IMR-90 (cell line): ENCODE measurements at regions not wholly inside any gene's neighbourhood (a gene's known extent, or its start where the extent isn't known, plus 50 kb on each side); places are given as distances from the start of the nearest gene placed in this dataset.

Source experiments
- ATAC-seq: fragments of 200-7000 bp; cut with Tn5 transposase; 2 replicates; pipeline ENCODE4 v1.9.1; 2020; ENCODE audit warnings: low read depth, mild to moderate bottlenecking, moderate library complexity
- BruUV-seq: library from RNA; stranded (reverse); fragments of 400-500 nt; replicated peaks from 2 replicates; lab custom pipeline; 2021; lab: Mats Ljungman, UMichigan
- CTCF ChIA-PET: fragments of 300-600 bp; formaldehyde crosslinking; extraction: SDS; loops from one replicate; lab custom pipeline; 2021; ENCODE audit warnings: antibody characterized with exemption; lab: Yijun Ruan, JAX
- POLR2A ChIA-PET: fragments of 300-600 bp; sonication (Branson Sonifier 250); formaldehyde crosslinking; loops from one replicate; lab custom pipeline; 2022; ENCODE audit warnings: antibody characterized with exemption; ENCODE audit not compliant: unreplicated experiment; lab: Charles Lee
- DNase-seq: peaks from one replicate; pipeline ENCODE4 v3.0.0; 2013
- H2AFZ ChIP-seq: replicated peaks from 2 replicates; pipeline ENCODE3; 2013; ENCODE audit warnings: low read length, mild to moderate bottlenecking; ENCODE audit not compliant: poor library complexity
- H2AK5ac ChIP-seq: 2 replicates; pipeline ENCODE4 v1.6.1; 2013; ENCODE audit warnings: low read depth, low read length, inconsistent platforms
- H2AK9ac ChIP-seq: replicated peaks from 2 replicates; pipeline ENCODE3; 2013; ENCODE audit warnings: mild to moderate bottlenecking, low read depth, low read length, moderate library complexity; ENCODE audit not compliant: poor library complexity
- H2BK120ac ChIP-seq: 2 replicates; pipeline ENCODE4 v1.6.1; 2013; ENCODE audit warnings: low read depth, low read length, inconsistent platforms
- H2BK15ac ChIP-seq: 3 replicates; pipeline ENCODE4 v1.6.1; 2013; ENCODE audit warnings: low read depth, low read length, inconsistent platforms
- H2BK20ac ChIP-seq: 2 replicates; pipeline ENCODE4 v1.6.1; 2013; ENCODE audit warnings: low read depth, mild to moderate bottlenecking, inconsistent platforms, low read length, moderate library complexity
- H2BK5ac ChIP-seq: 2 replicates; pipeline ENCODE4 v1.6.1; 2013; ENCODE audit warnings: mild to moderate bottlenecking, low read depth, low read length, inconsistent platforms; ENCODE audit not compliant: poor library complexity, severe bottlenecking
- H3K14ac ChIP-seq: replicated peaks from 2 replicates; pipeline ENCODE4 v1.6.1; 2013; ENCODE audit warnings: low read depth, low read length, inconsistent platforms
- H3K18ac ChIP-seq: 2 replicates; pipeline ENCODE4 v1.6.1; 2013; ENCODE audit warnings: low read depth, low read length, control low read depth
- H3K23ac ChIP-seq: 2 replicates; pipeline ENCODE4 v1.6.1; 2013; ENCODE audit warnings: low read depth, low read length, inconsistent platforms
- H3K27ac ChIP-seq: 2 replicates; pipeline ENCODE4 v1.5.1; 2013; ENCODE audit warnings: mild to moderate bottlenecking, control low read depth, low read length; ENCODE audit not compliant: insufficient read depth
- H3K27me3 ChIP-seq: 2 replicates; pipeline ENCODE4 v1.6.1; 2013; ENCODE audit warnings: low read length; ENCODE audit not compliant: control insufficient read depth, insufficient read depth
- H3K36me3 ChIP-seq: 2 replicates; pipeline ENCODE4 v1.6.1; 2013; ENCODE audit warnings: low read length, mixed read lengths; ENCODE audit not compliant: control insufficient read depth, insufficient read depth
- H3K4ac ChIP-seq: 2 replicates; pipeline ENCODE4 v1.6.1; 2013; ENCODE audit warnings: low read depth, low read length, inconsistent platforms
- H3K4me1 ChIP-seq: 2 replicates; pipeline ENCODE4 v1.6.1; 2013; ENCODE audit warnings: low read length, mixed read lengths; ENCODE audit not compliant: control insufficient read depth, insufficient read depth
- H3K4me2 ChIP-seq: 2 replicates; pipeline ENCODE4 v1.6.1; 2013; ENCODE audit warnings: low read depth, mild to moderate bottlenecking, control low read depth, low read length, moderate library complexity
- H3K4me3 ChIP-seq: 2 replicates; pipeline ENCODE4 v1.5.1; 2013; ENCODE audit warnings: low read depth, mild to moderate bottlenecking, control low read depth, low read length, moderate library complexity; ENCODE audit not compliant: insufficient read depth
- H3K56ac ChIP-seq: 2 replicates; pipeline ENCODE4 v1.6.1; 2013; ENCODE audit warnings: low read length, inconsistent platforms; ENCODE audit not compliant: insufficient read depth; ENCODE audit errors: extremely low read depth
- H3K79me1 ChIP-seq, 2 experiments: 2 replicates each; pipeline ENCODE4 v1.6.1; 2013; ENCODE audit warnings: low read length in 2 of 2, inconsistent platforms in 1 of 2, low read depth in 1 of 2
- H3K9ac ChIP-seq: 2 replicates; pipeline ENCODE4 v1.6.1; 2013; ENCODE audit warnings: low read depth, low read length, control low read depth
- H3K9me1 ChIP-seq: 2 replicates; pipeline ENCODE4 v1.6.1; 2013; ENCODE audit warnings: low read length, inconsistent platforms; ENCODE audit not compliant: insufficient read depth
- H3K9me3 ChIP-seq: 2 replicates; pipeline ENCODE4 v1.6.1; 2013; ENCODE audit warnings: low read length; ENCODE audit not compliant: control insufficient read depth, insufficient read depth
- H4K20me1 ChIP-seq: 2 replicates; pipeline ENCODE4 v1.6.1; 2013; ENCODE audit warnings: low read length, inconsistent platforms; ENCODE audit not compliant: insufficient read depth
- H4K5ac ChIP-seq: 2 replicates; pipeline ENCODE4 v1.6.1; 2013; ENCODE audit warnings: mild to moderate bottlenecking, low read depth, low read length, control low read depth
- H4K8ac ChIP-seq, 2 experiments: 2 replicates each; pipeline ENCODE4 v1.6.1; 2013; ENCODE audit warnings: low read depth in 2 of 2, low read length in 2 of 2, control low read depth in 1 of 2, inconsistent platforms in 1 of 2
- H4K91ac ChIP-seq: 2 replicates; pipeline ENCODE4 v1.6.1; 2013; ENCODE audit warnings: low read depth, low read length, inconsistent platforms; ENCODE audit not compliant: insufficient read depth
- POLR2A ChIP-seq: IDR thresholded peaks from 2 replicates; pipeline ENCODE4 v1.6.1; 2012; ENCODE audit warnings: mild to moderate bottlenecking, low read depth, low read length
- RAD21 ChIP-seq: IDR thresholded peaks from 2 replicates; pipeline ENCODE4 v1.6.1; 2012; ENCODE audit warnings: low read length, improper control_type of control experiment
- SMC3 ChIP-seq: fragments of 150-350 bp; IDR thresholded peaks from 2 replicates; pipeline ENCODE4 v1.6.1; 2016; ENCODE audit warnings: low read depth, mild to moderate bottlenecking, antibody characterized with exemption, low read length, moderate library complexity
- WGBS, 2 experiments: methylation state at CpG; one replicate each; pipeline versions ENCODE4 v1.1.5 to v1.1.7; 2013; ENCODE audit warnings: missing lambda C conversion rate in 2 of 2; ENCODE audit not compliant: insufficient read length in 1 of 2; ENCODE audit errors: extremely low coverage in 2 of 2; 5-methylcytosine and 5-hydroxymethylcytosine counted together
- dilution Hi-C: fragments of 300-500 bp; cut with HindIII; formaldehyde crosslinking; loops from one replicate; pipeline ENCODE4 v1.14.3; 2018; ENCODE audit warnings: low sequenced_read_pairs; ENCODE audit not compliant: unreplicated experiment
- in situ Hi-C: fragments of 300-500 bp; cut with MboI; formaldehyde crosslinking; loops from 3 replicates; pipeline ENCODE4 v1.14.3; 2019; ENCODE audit warnings: low sequenced_read_pairs, inconsistent platforms, mixed read lengths
- intact Hi-C: fragments of 100-400 bp; cut with micrococcal nuclease; formaldehyde crosslinking; loops from 2 replicates; pipeline ENCODE4 v1.10.0; 2022
- TF ChIP-seq, protein P1 (sequence below): conservative IDR thresholded peaks from 2 replicates; pipeline ENCODE4 v1.5.1; 2012; ENCODE audit warnings: mild to moderate bottlenecking, low read depth, low read length, improper control_type of control experiment

DNA sequence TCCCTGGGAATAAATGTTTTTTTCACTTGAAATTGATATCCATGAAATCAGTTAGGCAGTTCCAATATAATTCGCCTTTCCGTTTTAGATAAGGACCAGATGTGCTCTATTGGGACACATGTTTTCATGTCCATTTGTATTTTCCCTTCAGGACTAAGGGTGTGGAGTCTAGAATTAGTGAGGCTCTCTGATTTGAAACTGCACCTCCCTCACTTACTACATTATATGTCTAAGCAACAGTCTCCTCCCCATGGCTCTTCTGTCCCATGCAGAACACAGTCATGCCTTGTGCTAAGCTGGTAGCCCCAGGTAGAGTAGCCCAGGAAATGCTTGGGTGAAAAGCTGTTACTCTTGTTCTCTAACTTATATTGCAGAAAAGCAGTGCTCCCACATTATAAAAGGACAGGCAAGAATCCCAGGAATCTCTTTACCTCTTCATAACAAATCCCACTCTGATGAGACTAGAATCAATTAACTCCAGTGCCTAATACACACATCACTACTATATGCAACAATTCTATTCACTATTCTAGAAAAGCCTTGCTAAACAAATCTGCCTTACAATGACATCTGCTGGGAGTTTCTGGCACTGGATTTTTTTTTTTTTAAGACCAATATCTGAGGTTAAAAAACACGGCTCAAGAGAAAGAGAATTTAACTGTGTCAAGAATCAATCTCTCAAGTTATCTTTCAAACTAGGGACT is 293.9 kb downstream of the SNX13 start:
- H2BK15ac ChIP-seq: peak overlapping the region; percentile 47; the same call in 2 of the 3 replicates
- peak overlapping the region; percentile 12; the same call in 1 of the 2 replicates for H4K91ac ChIP-seq
- TF ChIP-seq POLR2A (no peak), RAD21 (peak; percentile 78), SMC3 (peak; percentile 76)
- TF ChIP-seq, protein P1, sequence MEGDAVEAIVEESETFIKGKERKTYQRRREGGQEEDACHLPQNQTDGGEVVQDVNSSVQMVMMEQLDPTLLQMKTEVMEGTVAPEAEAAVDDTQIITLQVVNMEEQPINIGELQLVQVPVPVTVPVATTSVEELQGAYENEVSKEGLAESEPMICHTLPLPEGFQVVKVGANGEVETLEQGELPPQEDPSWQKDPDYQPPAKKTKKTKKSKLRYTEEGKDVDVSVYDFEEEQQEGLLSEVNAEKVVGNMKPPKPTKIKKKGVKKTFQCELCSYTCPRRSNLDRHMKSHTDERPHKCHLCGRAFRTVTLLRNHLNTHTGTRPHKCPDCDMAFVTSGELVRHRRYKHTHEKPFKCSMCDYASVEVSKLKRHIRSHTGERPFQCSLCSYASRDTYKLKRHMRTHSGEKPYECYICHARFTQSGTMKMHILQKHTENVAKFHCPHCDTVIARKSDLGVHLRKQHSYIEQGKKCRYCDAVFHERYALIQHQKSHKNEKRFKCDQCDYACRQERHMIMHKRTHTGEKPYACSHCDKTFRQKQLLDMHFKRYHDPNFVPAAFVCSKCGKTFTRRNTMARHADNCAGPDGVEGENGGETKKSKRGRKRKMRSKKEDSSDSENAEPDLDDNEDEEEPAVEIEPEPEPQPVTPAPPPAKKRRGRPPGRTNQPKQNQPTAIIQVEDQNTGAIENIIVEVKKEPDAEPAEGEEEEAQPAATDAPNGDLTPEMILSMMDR: peak; percentile 71
- H3K56ac ChIP-seq: no peak overlapping the region
- H4K5ac ChIP-seq: no peak overlapping the region
- in situ Hi-C loops (loop anchor here (10.0 kb wide), 2 partner anchors 342 to 662 kb away; no protein-coding TSS in a partner anchor), dilution Hi-C loops (no loop called here), intact Hi-C loops (loop anchor here (1.0 to 5.0 kb wide), 5 partner anchors 114 to 720 kb away; partner anchors contain the start of gene AHR)
- peaks cover 8% of the 10 kb centered on the region for H3K4me1 ChIP-seq
- no peak overlapping the region for H2BK5ac ChIP-seq
- no peaks in the 10 kb centered on the region for H3K9me1 ChIP-seq
- H3K23ac ChIP-seq: no peak overlapping the region
- no peak overlapping the region for H3K14ac ChIP-seq
- H3K27ac ChIP-seq: no peak overlapping the region
- peak overlapping the region; percentile 56; the same call in 1 of the 2 replicates for H2BK20ac ChIP-seq
- DNase-seq (peak; percentile 66), ATAC-seq (peak; percentile 79)
- CTCF ChIA-PET: interaction anchor here (0.7 to 1.3 kb wide), 3 partner anchors 271 to 728 kb away, joined by 3 to 4 read pairs (median 4); no protein-coding TSS in a partner anchor
- H3K79me1 ChIP-seq: no peaks in the 10 kb centered on the region
- peak overlapping the region; percentile 15; the same call in 1 of the 2 replicates for H2AK5ac ChIP-seq
- H4K20me1 ChIP-seq: no peaks in the 10 kb centered on the region
- no peak overlapping the region for H3K4me2 ChIP-seq
- no peak overlapping the region for H2AFZ ChIP-seq
- no TSS peak for BruUV-seq
- POLR2A ChIA-PET: no interaction called here
- H3K27me3 ChIP-seq: no peaks in the 10 kb centered on the region
- no peak overlapping the region for H3K4me3 ChIP-seq
- H3K9ac ChIP-seq: no peak overlapping the region
- 0 out of 2 replicates have a peak overlapping the region, but pooled peaks have one; percentile 31 for H3K4ac ChIP-seq
- H3K9me3 ChIP-seq: no peaks in the 10 kb centered on the region
- no peak overlapping the region for H2AK9ac ChIP-seq
- H3K36me3 ChIP-seq: no peaks in the 10 kb centered on the region
- peak overlapping the region; percentile 52; the same call in 1 of the 2 replicates for H2BK120ac ChIP-seq
- no CpG with 5 or more reads among the region's 3 CpGs for WGBS, 2 experiments
- H4K8ac ChIP-seq: no peak overlapping the region
- H3K18ac ChIP-seq: peak overlapping the region; percentile 18; the same call in 1 of the 2 replicates
